ENCODE measurements at regions not wholly inside any gene's neighbourhood (a gene's known extent, or its start where the extent isn't known, plus 50 kb on each side); places are given as distances from the start of the nearest gene placed in this dataset.
"Not testable (repeated sequence)": the region's sequence is repeated elsewhere in the genome, so short reads cannot be mapped to it uniquely, and the experiment has no call there.

GRCh38 chr7:153628825-153629224 is 423.4 kb upstream of the DPP6 start:
- in situ Hi-C loops (cut with MboI; ENCODE audit: low pct_unique_long_range_greater_than_20kb, low sequenced_read_pairs) = no loop called here
- no peak for DNase-seq

- in situ Hi-C loops (cut with MboI; ENCODE audit: low pct_unique_long_range_greater_than_20kb, low sequenced_read_pairs) = no loop called here
Measured at GRCh38 chr7:153638821-153639435, 413.3 kb upstream of the DPP6 start.

GRCh38 chr7:153640586-153640985 is 411.6 kb upstream of the DPP6 start:
- in situ Hi-C loops (cut with MboI; ENCODE audit: low pct_unique_long_range_greater_than_20kb, low sequenced_read_pairs) = no loop called here
- no peak for DNase-seq

More at GRCh38 chr7:153638821-153639435, 413.3 kb upstream of the DPP6 start:
- DNase-seq = no peak

GRCh38 chr7:153641199-153641598 is 411.0 kb upstream of the DPP6 start:
- DNase-seq = no peak
- in situ Hi-C loops (cut with MboI; ENCODE audit: low pct_unique_long_range_greater_than_20kb, low sequenced_read_pairs) = no loop called here

GRCh38 chr7:153642989-153643388 is 409.2 kb upstream of the DPP6 start:
- in situ Hi-C loops (cut with MboI; ENCODE audit: low pct_unique_long_range_greater_than_20kb, low sequenced_read_pairs) = no loop called here
- DNase-seq = no peak

- in situ Hi-C loops (cut with MboI; ENCODE audit: low pct_unique_long_range_greater_than_20kb, low sequenced_read_pairs) = no loop called here
- no peak for DNase-seq
Measured at GRCh38 chr7:153657182-153657800, 394.9 kb upstream of the DPP6 start.

- DNase-seq = no peak
- in situ Hi-C loops (cut with MboI; ENCODE audit: low pct_unique_long_range_greater_than_20kb, low sequenced_read_pairs) = no loop called here
Measured at GRCh38 chr7:153675131-153675530, 377.1 kb upstream of the DPP6 start.

- in situ Hi-C loops (cut with MboI; ENCODE audit: low pct_unique_long_range_greater_than_20kb, low sequenced_read_pairs) = no loop called here
- DNase-seq = peak; percentile 3
Measured at GRCh38 chr7:153682628-153683027, 369.6 kb upstream of the DPP6 start.

- no peak for DNase-seq
- in situ Hi-C loops (cut with MboI; ENCODE audit: low pct_unique_long_range_greater_than_20kb, low sequenced_read_pairs) = no loop called here
Measured at GRCh38 chr7:153696242-153696641, 356.0 kb upstream of the DPP6 start.

GRCh38 chr7:153698046-153698445 is 354.2 kb upstream of the DPP6 start:
- in situ Hi-C loops (cut with MboI; ENCODE audit: low pct_unique_long_range_greater_than_20kb, low sequenced_read_pairs) = no loop called here
- DNase-seq = no peak

- no peak for DNase-seq
- in situ Hi-C loops (cut with MboI; ENCODE audit: low pct_unique_long_range_greater_than_20kb, low sequenced_read_pairs) = no loop called here
Measured at GRCh38 chr7:153701678-153702077, 350.5 kb upstream of the DPP6 start.

GRCh38 chr7:153723892-153724291 is 328.3 kb upstream of the DPP6 start:
- in situ Hi-C loops (cut with MboI; ENCODE audit: low pct_unique_long_range_greater_than_20kb, low sequenced_read_pairs); DNase-seq: not testable (repeated sequence)

GRCh38 chr7:153731504-153731903 is 320.7 kb upstream of the DPP6 start:
- in situ Hi-C loops (cut with MboI; ENCODE audit: low pct_unique_long_range_greater_than_20kb, low sequenced_read_pairs) = not testable (repeated sequence)

GRCh38 chr7:153743434-153743833 is 308.8 kb upstream of the DPP6 start:
- in situ Hi-C loops (cut with MboI; ENCODE audit: low pct_unique_long_range_greater_than_20kb, low sequenced_read_pairs); DNase-seq: not testable (repeated sequence)

More at GRCh38 chr7:153731504-153731903, 320.7 kb upstream of the DPP6 start:
- not testable (repeated sequence) for DNase-seq

- DNase-seq; in situ Hi-C loops (cut with MboI; ENCODE audit: low pct_unique_long_range_greater_than_20kb, low sequenced_read_pairs): not testable (repeated sequence)
Measured at GRCh38 chr7:153747969-153748368, 304.2 kb upstream of the DPP6 start.

- DNase-seq; in situ Hi-C loops (cut with MboI; ENCODE audit: low pct_unique_long_range_greater_than_20kb, low sequenced_read_pairs): not testable (repeated sequence)
Measured at GRCh38 chr7:153748885-153749284, 303.3 kb upstream of the DPP6 start.

- in situ Hi-C loops (cut with MboI; ENCODE audit: low pct_unique_long_range_greater_than_20kb, low sequenced_read_pairs); DNase-seq: not testable (repeated sequence)
Measured at GRCh38 chr7:153765869-153766268, 286.3 kb upstream of the DPP6 start.

- DNase-seq; in situ Hi-C loops (cut with MboI; ENCODE audit: low pct_unique_long_range_greater_than_20kb, low sequenced_read_pairs): not testable (repeated sequence)
Measured at GRCh38 chr7:153766926-153767325, 285.3 kb upstream of the DPP6 start.

- no peak for DNase-seq
- in situ Hi-C loops (cut with MboI; ENCODE audit: low pct_unique_long_range_greater_than_20kb, low sequenced_read_pairs) = no loop called here
Measured at GRCh38 chr7:153772966-153773365, 279.2 kb upstream of the DPP6 start.

- in situ Hi-C loops (cut with MboI; ENCODE audit: low pct_unique_long_range_greater_than_20kb, low sequenced_read_pairs); DNase-seq: not testable (repeated sequence)
Measured at GRCh38 chr7:153776940-153777339, 275.3 kb upstream of the DPP6 start.

GRCh38 chr7:153797363-153797762 is 254.8 kb upstream of the DPP6 start:
- DNase-seq; in situ Hi-C loops (cut with MboI; ENCODE audit: low pct_unique_long_range_greater_than_20kb, low sequenced_read_pairs): not testable (repeated sequence)
